Mammary epithelial cell (primary cell): ENCODE measurements at regions not wholly inside any gene's neighbourhood (a gene's known extent, or its start where the extent isn't known, plus 50 kb on each side); places are given as distances from the start of the nearest gene placed in this dataset.

Experiments
- CTCF ChIP-seq, 2 donors: IDR thresholded peaks in 1 of 2; conservative IDR thresholded peaks in 1 of 2; 2 replicates each; pipeline ENCODE4 v1.5.1; 2011 to 2012; ENCODE audit warnings: inconsistent platforms in 2 of 2, low read length in 2 of 2, mild to moderate bottlenecking in 2 of 2, control low read depth in 1 of 2, low read depth in 1 of 2; ENCODE audit not compliant: insufficient read depth in 1 of 2; ENCODE audit errors: extremely low read depth in 1 of 2
- EZH2 ChIP-seq: IDR thresholded peaks from 2 replicates; pipeline ENCODE4 v1.6.1; 2012; ENCODE audit warnings: low read length, inconsistent platforms, borderline replicate concordance

GRCh38 chr1:5522531-5523145 is 469.6 kb downstream of the NPHP4 start:
- TF ChIP-seq EZH2 (no peak), CTCF (conservative IDR thresholded peaks at IDR 0.05 in 1 of 2, IDR thresholded peaks at IDR 0.05 in 1 of 2; ENCODE audit: extremely low read depth in 1 of 2, insufficient read depth in 1 of 2, low read depth in 1 of 2, low read length in 2 of 2) (no peak)
